Urinary bladder (tissue), 3 donors: ENCODE measurements at regions not wholly inside any gene's neighbourhood (a gene's known extent, or its start where the extent isn't known, plus 50 kb on each side); places are given as distances from the start of the nearest gene placed in this dataset.

Experiments used
- DNase-seq: peaks from one replicate; pipeline ENCODE4 v3.0.0-alpha.2; 2015; ENCODE audit errors: extremely low spot score
- H3K27ac ChIP-seq: one replicate; pipeline ENCODE4 v1.5.1; 2013; ENCODE audit warnings: low read depth, mild to moderate bottlenecking, moderate library complexity
- H3K36me3 ChIP-seq: one replicate; pipeline ENCODE4 v1.6.1; 2013; ENCODE audit warnings: mild to moderate bottlenecking, moderate library complexity; ENCODE audit not compliant: insufficient read depth
- H3K4me1 ChIP-seq: one replicate; pipeline ENCODE4 v1.6.1; 2013; ENCODE audit warnings: mild to moderate bottlenecking, moderate library complexity; ENCODE audit not compliant: insufficient read depth
- H3K4me3 ChIP-seq: one replicate; pipeline ENCODE4 v1.5.1; 2013; ENCODE audit warnings: low read depth, low read length
- WGBS: extraction: QIAGEN DNeasy Blood & Tissue Kit; methylation state at CpG from one replicate; pipeline ENCODE4 v1.1.7; 2013; 5-methylcytosine and 5-hydroxymethylcytosine counted together
- donor health status: healthy with polysubstance abuse.
- donor health status: healthy.

GRCh38 chr16:5374184-5374583 lies 276.6 kb upstream of the EEF2KMT start:
- WGBS: 55% methylated on average over 4 of the region's 4 CpGs
- Histone ChIP-seq H3K4me1 (no peaks in the 10 kb centered on the region), H3K27ac (no peak overlapping the region), H3K4me3 (no peak overlapping the region), H3K36me3 (no peaks in the 10 kb centered on the region)
- DNase-seq: no peak

- Histone ChIP-seq H3K4me3 (no peak overlapping the region), H3K4me1 (no peaks in the 10 kb centered on the region), H3K36me3 (no peaks in the 10 kb centered on the region), H3K27ac (no peak overlapping the region)
- 91% methylated on average over 7 of the region's 7 CpGs for WGBS
- DNase-seq: no peak
Measured at GRCh38 chr16:5367951-5368350, 270.4 kb upstream of the EEF2KMT start.

GRCh38 chr16:5366126-5366525 lies 268.5 kb upstream of the EEF2KMT start:
- Histone ChIP-seq H3K4me3 (no peak overlapping the region), H3K27ac (no peak overlapping the region), H3K4me1 (no peaks in the 10 kb centered on the region), H3K36me3 (no peaks in the 10 kb centered on the region)
- WGBS: 59% methylated on average over 4 of the region's 4 CpGs
- DNase-seq: no peak

GRCh38 chr16:5364186-5364585 lies 266.6 kb upstream of the EEF2KMT start:
- 72% methylated on average over 5 of the region's 5 CpGs for WGBS
- Histone ChIP-seq H3K4me3 (no peak overlapping the region), H3K27ac (no peak overlapping the region), H3K36me3 (no peaks in the 10 kb centered on the region), H3K4me1 (no peaks in the 10 kb centered on the region)
- no peak for DNase-seq

- no peaks in the 10 kb centered on the region for H3K36me3 ChIP-seq
- no peak for DNase-seq
- no peaks in the 10 kb centered on the region for H3K4me1 ChIP-seq
- 49% methylated on average over 5 of the region's 5 CpGs for WGBS
- no peak overlapping the region for H3K4me3 ChIP-seq
- no peak overlapping the region for H3K27ac ChIP-seq
Measured at GRCh38 chr16:5361322-5361721, 263.7 kb upstream of the EEF2KMT start.

- Histone ChIP-seq H3K27ac (no peak overlapping the region), H3K4me1 (no peaks in the 10 kb centered on the region), H3K36me3 (no peaks in the 10 kb centered on the region), H3K4me3 (no peak overlapping the region)
- no peak for DNase-seq
- WGBS: 81% methylated on average over 5 of the region's 5 CpGs
Measured at GRCh38 chr16:5354645-5355044, 257.1 kb upstream of the EEF2KMT start.

- Histone ChIP-seq H3K36me3 (no peaks in the 10 kb centered on the region), H3K4me3 (no peak overlapping the region), H3K4me1 (no peaks in the 10 kb centered on the region), H3K27ac (no peak overlapping the region)
- DNase-seq: no peak
- WGBS: 46% methylated on average over 11 of the region's 11 CpGs
Measured at GRCh38 chr16:5349670-5350517, 252.3 kb upstream of the EEF2KMT start.

GRCh38 chr16:5349101-5349500 lies 251.5 kb upstream of the EEF2KMT start:
- Histone ChIP-seq H3K4me3 (no peak overlapping the region), H3K27ac (no peak overlapping the region), H3K36me3 (no peaks in the 10 kb centered on the region), H3K4me1 (no peaks in the 10 kb centered on the region)
- no peak for DNase-seq
- 92% methylated on average over 8 of the region's 8 CpGs for WGBS

- H3K27ac ChIP-seq: no peak overlapping the region
- WGBS: 87% methylated on average over 4 of the region's 4 CpGs
- H3K4me1 ChIP-seq: no peaks in the 10 kb centered on the region
- H3K4me3 ChIP-seq: no peak overlapping the region
- DNase-seq: no peak
- no peaks in the 10 kb centered on the region for H3K36me3 ChIP-seq
Measured at GRCh38 chr16:5347561-5347960, 250.0 kb upstream of the EEF2KMT start.

GRCh38 chr16:5336941-5337340 lies 239.3 kb upstream of the EEF2KMT start:
- DNase-seq: no peak
- H3K4me3 ChIP-seq: no peak overlapping the region
- no peaks in the 10 kb centered on the region for H3K4me1 ChIP-seq
- WGBS: 27% methylated on average over 6 of the region's 6 CpGs
- H3K36me3 ChIP-seq: no peaks in the 10 kb centered on the region
- no peak overlapping the region for H3K27ac ChIP-seq

GRCh38 chr16:5333991-5334390 lies 236.4 kb upstream of the EEF2KMT start:
- H3K27ac ChIP-seq: no peak overlapping the region
- no peaks in the 10 kb centered on the region for H3K36me3 ChIP-seq
- WGBS: 36% methylated on average over 4 of the region's 4 CpGs
- no peaks in the 10 kb centered on the region for H3K4me1 ChIP-seq
- no peak overlapping the region for H3K4me3 ChIP-seq
- no peak for DNase-seq

GRCh38 chr16:5333126-5333525 lies 235.5 kb upstream of the EEF2KMT start:
- no peaks in the 10 kb centered on the region for H3K4me1 ChIP-seq
- no peak overlapping the region for H3K4me3 ChIP-seq
- no peak overlapping the region for H3K27ac ChIP-seq
- H3K36me3 ChIP-seq: no peaks in the 10 kb centered on the region
- 94% methylated on average over 5 of the region's 5 CpGs for WGBS
- DNase-seq: no peak

GRCh38 chr16:5330058-5330457 lies 232.5 kb upstream of the EEF2KMT start:
- Histone ChIP-seq H3K27ac (no peak overlapping the region), H3K36me3 (no peaks in the 10 kb centered on the region), H3K4me1 (no peaks in the 10 kb centered on the region), H3K4me3 (no peak overlapping the region)
- WGBS: 81% methylated on average over 3 of the region's 3 CpGs
- DNase-seq: no peak

GRCh38 chr16:5328546-5328945 lies 231.0 kb upstream of the EEF2KMT start:
- H3K4me1 ChIP-seq: no peaks in the 10 kb centered on the region
- no peak for DNase-seq
- no peak overlapping the region for H3K4me3 ChIP-seq
- WGBS: 60% methylated on average over 5 of the region's 5 CpGs
- H3K27ac ChIP-seq: no peak overlapping the region
- H3K36me3 ChIP-seq: no peaks in the 10 kb centered on the region
